Vagina (tissue), 2 donors: ENCODE measurements at regions not wholly inside any gene's neighbourhood (a gene's known extent, or its start where the extent isn't known, plus 50 kb on each side); places are given as distances from the start of the nearest gene placed in this dataset.

Experiments used
- CTCF ChIP-seq, 3 experiments: fragments of 450-650 bp in 2 of 3; fragments of 200-600 bp in 1 of 3; sonication (generic) in 1 of 3; IDR thresholded peaks; one replicate each; pipeline ENCODE4 v1.5.1; 2017 to 2019; ENCODE audit warnings: antibody characterized with exemption in 3 of 3, mild to moderate bottlenecking in 2 of 3, moderate library complexity in 2 of 3
- POLR2A ChIP-seq, 2 donors: fragments of 450-650 bp; IDR thresholded peaks; one replicate each; pipeline ENCODE4 v1.6.1; 2017; ENCODE audit warnings: antibody characterized with exemption in 2 of 2, mild to moderate bottlenecking in 2 of 2, moderate library complexity in 2 of 2

GRCh38 chr4:97432551-97432950, 710.7 kb downstream of the STPG2 start:
- TF ChIP-seq CTCF (IDR thresholded peaks at IDR 0.05) (no peak), POLR2A (IDR thresholded peaks at IDR 0.05) (no peak)
